Esophagus squamous epithelium (tissue), 4 donors: ENCODE measurements at regions not wholly inside any gene's neighbourhood (a gene's known extent, or its start where the extent isn't known, plus 50 kb on each side); places are given as distances from the start of the nearest gene placed in this dataset.

Experiments used
- CTCF ChIP-seq, 6 experiments: fragments of 450-650 bp in 4 of 6; fragments of 200-600 bp in 2 of 6; sonication (generic) in 2 of 6; IDR thresholded peaks; one replicate each; pipeline ENCODE4 v1.5.1; 2016 to 2019; ENCODE audit warnings: antibody characterized with exemption in 6 of 6, mild to moderate bottlenecking in 4 of 6, moderate library complexity in 4 of 6
- POLR2A ChIP-seq, 4 donors: fragments of 450-650 bp; IDR thresholded peaks; one replicate each; pipeline ENCODE4 v1.6.1; 2017; ENCODE audit warnings: antibody characterized with exemption in 4 of 4, mild to moderate bottlenecking in 4 of 4, moderate library complexity in 3 of 4

GRCh38 chr2:175806125-175806490, 196.0 kb downstream of the LNPK start:
- TF ChIP-seq CTCF (IDR thresholded peaks at IDR 0.05) (no peak), POLR2A (IDR thresholded peaks at IDR 0.05) (no peak)
